ENCODE measurements at regions not wholly inside any gene's neighbourhood (a gene's known extent, or its start where the extent isn't known, plus 50 kb on each side); places are given as distances from the start of the nearest gene placed in this dataset.
A peak's percentile ranks its signal among the peaks of the same experiment; 100 is the strongest.
"Not testable (repeated sequence)": the region's sequence is repeated elsewhere in the genome, so short reads cannot be mapped to it uniquely, and the experiment has no call there.

DNA sequence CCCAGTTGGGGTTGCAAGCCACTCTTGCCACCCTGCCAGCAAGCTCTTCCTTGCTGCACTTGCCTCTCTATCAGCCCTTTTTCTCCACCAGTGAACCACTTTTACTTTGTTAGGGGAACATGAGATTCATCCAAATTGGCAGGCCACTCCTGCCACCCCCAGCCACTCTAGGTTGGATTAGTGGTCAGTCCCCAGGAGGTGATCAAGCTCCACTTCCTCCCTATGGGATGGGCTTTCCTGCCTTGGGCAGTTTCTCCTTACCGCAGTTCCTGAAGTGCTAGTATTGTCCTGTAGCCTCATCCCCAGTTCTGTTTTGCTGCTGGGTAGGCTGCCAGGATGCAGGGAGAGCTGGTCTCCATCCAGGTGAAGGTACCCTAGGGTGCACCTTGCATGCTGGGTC is 104.5 kb downstream of the ALG10 start:
- ATAC-seq (no peak), DNase-seq (ENCODE audit: low spot score) (no peak)
- peak overlapping the region; percentile 80 for H3K4me3 Mint-ChIP-seq
- peaks cover 5 to 26% of the 10 kb centered on the region in 2 donors for H3K27me3 Mint-ChIP-seq
- peaks cover 12 to 15% of the 10 kb centered on the region in 2 donors for H3K4me1 Mint-ChIP-seq (ENCODE audit: low read depth in 2 of 2)
- peaks cover 5% of the 10 kb centered on the region for H3K36me3 Mint-ChIP-seq
- H3K9me3 Mint-ChIP-seq = peaks cover 4% of the 10 kb centered on the region
- H3K27ac Mint-ChIP-seq = peak overlapping the region; percentile 64 to 79

DNA sequence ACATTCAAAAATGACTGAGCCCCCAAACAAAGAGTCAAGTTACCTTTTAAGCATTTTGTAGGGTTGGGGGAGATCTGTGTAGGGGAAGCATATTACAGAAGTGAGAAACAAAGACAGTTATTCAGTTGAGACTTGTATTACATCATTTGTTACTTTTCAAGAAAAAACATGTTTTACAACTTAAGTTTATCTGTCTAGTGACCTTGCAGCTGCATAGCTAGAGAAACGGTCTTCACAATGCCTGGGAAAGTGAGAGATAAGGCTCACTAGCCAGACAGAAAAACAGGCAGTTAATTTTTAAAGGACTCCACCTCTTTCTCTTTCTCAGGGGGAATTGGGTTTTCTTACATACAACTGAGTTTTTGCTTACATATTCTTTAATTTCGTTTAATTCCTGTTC is 105.1 kb downstream of the ALG10 start:
- peaks cover 5 to 26% of the 10 kb centered on the region in 2 donors for H3K27me3 Mint-ChIP-seq
- not testable (repeated sequence) for H3K4me3 Mint-ChIP-seq; ATAC-seq; H3K36me3 Mint-ChIP-seq; H3K9me3 Mint-ChIP-seq; DNase-seq (ENCODE audit: low spot score)
- peak overlapping the region in 1 of 2 donors; percentile 24 for H3K27ac Mint-ChIP-seq
- H3K4me1 Mint-ChIP-seq (ENCODE audit: low read depth in 2 of 2) = peaks cover 12 to 15% of the 10 kb centered on the region in 2 donors

DNA sequence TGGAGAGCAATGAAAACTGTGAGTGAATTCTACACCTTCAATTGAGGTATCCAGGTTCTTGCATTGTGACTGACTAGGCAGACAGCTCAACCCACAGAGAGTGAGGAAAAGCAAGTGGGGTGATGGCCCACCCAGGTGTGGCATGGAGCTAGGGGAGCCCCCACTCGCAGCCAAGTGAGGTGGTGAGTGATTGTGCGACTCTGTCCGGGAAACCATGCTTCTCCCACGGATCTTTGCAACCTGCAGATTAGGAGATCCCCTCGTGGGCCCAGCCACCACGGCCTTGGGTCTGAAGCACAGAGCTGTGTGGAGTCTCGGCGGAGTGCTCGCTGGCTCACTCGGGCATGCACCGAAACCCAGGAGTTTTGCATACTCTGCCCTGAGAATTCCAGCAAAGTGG is 120.1 kb downstream of the ALG10 start:
- no peaks in the 10 kb centered on the region for H3K4me1 Mint-ChIP-seq (ENCODE audit: low read depth in 2 of 2)
- no peak for ATAC-seq

DNA sequence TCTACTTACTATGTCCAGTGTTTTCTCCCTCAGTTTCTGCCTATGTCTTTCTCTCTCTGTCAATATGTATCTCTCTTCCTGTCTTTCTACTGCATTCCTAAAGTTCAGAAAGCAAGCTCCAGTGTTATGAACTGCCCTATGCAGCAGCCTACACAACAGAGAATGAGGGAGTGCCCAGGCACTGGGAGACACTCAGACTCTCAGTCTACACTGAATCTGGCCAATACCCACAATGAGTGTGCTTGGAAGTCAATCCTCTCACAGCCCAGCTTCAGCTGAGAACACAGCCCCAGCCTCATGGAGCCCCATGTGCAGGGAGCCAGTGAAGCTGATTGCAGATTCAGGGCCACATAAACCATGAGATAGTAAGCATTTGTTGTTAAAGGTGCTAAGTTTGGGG is 128.7 kb downstream of the ALG10 start:
- Mint-ChIP-seq H3K36me3 (no peaks in the 10 kb centered on the region), H3K27ac (no peak overlapping the region), H3K27me3 (peaks cover 0 to 4% of the 10 kb centered on the region in 2 donors), H3K4me3 (no peak overlapping the region), H3K4me1 (ENCODE audit: low read depth in 2 of 2) (no peaks in the 10 kb centered on the region), H3K9me3 (no peaks in the 10 kb centered on the region)
- no peak for DNase-seq (ENCODE audit: low spot score)
- ATAC-seq = peak; percentile 20 to 48

More for the DNA sequence above, 120.1 kb downstream of the ALG10 start:
- H3K27me3 Mint-ChIP-seq = peaks cover 4 to 15% of the 10 kb centered on the region in 2 donors
- H3K36me3 Mint-ChIP-seq = no peaks in the 10 kb centered on the region
- DNase-seq (ENCODE audit: low spot score) = no peak
- no peak overlapping the region for H3K4me3 Mint-ChIP-seq
- H3K9me3 Mint-ChIP-seq = no peaks in the 10 kb centered on the region
- H3K27ac Mint-ChIP-seq = no peak overlapping the region

- ATAC-seq (peak in 1 of 2 donors; percentile 28), DNase-seq (ENCODE audit: low spot score) (no peak)
- H3K4me1 Mint-ChIP-seq (ENCODE audit: low read depth in 2 of 2) = no peaks in the 10 kb centered on the region
- H3K27me3 Mint-ChIP-seq = peaks cover 0 to 8% of the 10 kb centered on the region in 2 donors
- no peak overlapping the region for H3K27ac Mint-ChIP-seq
- no peaks in the 10 kb centered on the region for H3K36me3 Mint-ChIP-seq
- no peaks in the 10 kb centered on the region for H3K9me3 Mint-ChIP-seq
- H3K4me3 Mint-ChIP-seq = no peak overlapping the region
Measured at GRCh38 chr12:34163443-34163842, 141.1 kb downstream of the ALG10 start.

DNA sequence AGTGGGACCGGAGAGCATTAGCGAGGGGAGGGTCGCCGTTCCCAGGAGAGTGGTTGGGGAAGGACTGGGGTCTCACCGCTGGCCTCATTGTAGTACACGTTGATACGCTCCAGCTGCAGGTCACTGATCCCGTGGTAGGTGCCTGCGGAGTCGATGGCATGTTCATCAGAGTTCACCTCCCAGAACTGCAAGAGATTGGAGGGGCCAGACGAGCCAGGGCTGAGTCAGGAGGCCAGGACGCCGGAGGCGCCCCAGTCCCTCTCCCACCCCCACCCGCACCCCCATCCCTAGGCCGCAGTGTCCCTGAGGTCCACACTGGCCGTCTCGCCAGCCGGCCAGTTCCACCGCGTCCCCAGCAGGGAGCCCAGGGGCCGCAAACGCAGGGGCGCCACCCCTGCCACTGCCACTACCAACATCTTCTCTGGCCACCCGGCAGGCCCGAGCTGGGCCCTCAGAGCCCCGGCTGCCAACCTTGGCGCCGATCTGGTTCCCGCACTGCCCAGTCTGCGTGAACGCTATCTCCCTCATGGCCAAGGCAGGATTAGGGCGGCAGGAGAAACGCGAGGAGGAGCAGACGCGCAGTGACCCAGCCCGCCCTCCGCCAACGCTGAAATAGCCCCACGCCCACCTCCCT is 144.2 kb downstream of the ALG10 start:
- Mint-ChIP-seq H3K4me1 (ENCODE audit: low read depth in 2 of 2) (no peaks in the 10 kb centered on the region), H3K36me3 (no peaks in the 10 kb centered on the region), H3K27me3 (no peaks in the 10 kb centered on the region), H3K27ac (no peak overlapping the region), H3K4me3 (no peak overlapping the region), H3K9me3 (no peaks in the 10 kb centered on the region)
- ATAC-seq (no peak), DNase-seq (ENCODE audit: low spot score) (no peak)

DNA sequence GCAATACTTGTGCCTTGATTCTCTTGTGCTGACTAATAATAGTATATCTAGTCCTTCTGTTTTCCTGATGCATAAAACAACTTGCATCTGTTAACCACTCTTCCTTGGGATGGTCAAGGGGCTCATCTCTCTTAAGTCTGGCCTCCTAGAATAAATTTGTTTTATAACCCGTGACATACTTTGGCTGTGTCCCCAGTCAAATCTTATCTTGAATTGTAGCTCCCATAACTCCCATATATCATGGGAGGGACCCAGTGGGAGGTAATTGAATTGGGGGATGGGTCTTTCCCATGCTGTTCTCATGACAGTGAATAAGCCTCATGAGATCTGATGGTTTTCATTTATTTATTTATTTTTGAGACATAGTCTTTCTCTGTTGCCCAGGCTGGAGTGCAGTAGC is 146.2 kb downstream of the ALG10 start:
- not testable (repeated sequence) for H3K4me1 Mint-ChIP-seq (ENCODE audit: low read depth in 2 of 2); H3K36me3 Mint-ChIP-seq; DNase-seq (ENCODE audit: low spot score); H3K4me3 Mint-ChIP-seq; ATAC-seq; H3K9me3 Mint-ChIP-seq; H3K27me3 Mint-ChIP-seq; H3K27ac Mint-ChIP-seq

DNA sequence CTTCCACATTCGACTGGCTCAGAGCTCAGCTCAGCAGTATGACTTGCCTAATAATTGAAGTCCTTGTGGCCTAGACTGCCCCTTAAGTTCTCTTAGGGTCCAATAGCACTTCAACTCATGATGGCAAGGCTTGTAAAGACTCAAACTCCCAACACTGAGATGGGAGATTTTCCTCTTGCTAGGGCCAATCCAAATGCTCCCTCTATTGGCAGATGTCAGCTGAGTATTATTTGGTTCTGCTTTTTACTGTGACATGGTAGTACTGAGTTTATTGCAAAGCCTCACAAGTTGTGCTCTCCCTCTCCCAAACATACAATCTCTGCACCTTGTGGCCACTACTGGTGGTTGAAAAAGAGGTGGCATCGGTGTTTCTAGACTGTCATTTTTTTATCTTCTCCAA is 164.2 kb downstream of the ALG10 start:
- H3K27me3 Mint-ChIP-seq = peaks cover 0 to 23% of the 10 kb centered on the region in 2 donors
- no peaks in the 10 kb centered on the region for H3K4me1 Mint-ChIP-seq (ENCODE audit: low read depth in 2 of 2)
- H3K36me3 Mint-ChIP-seq = no peaks in the 10 kb centered on the region
- ATAC-seq = no peak
- H3K9me3 Mint-ChIP-seq = no peaks in the 10 kb centered on the region
- H3K4me3 Mint-ChIP-seq = no peak overlapping the region
- DNase-seq (ENCODE audit: low spot score) = no peak
- no peak overlapping the region for H3K27ac Mint-ChIP-seq

- Mint-ChIP-seq H3K27ac (no peak overlapping the region), H3K27me3 (peaks cover 3 to 14% of the 10 kb centered on the region in 2 donors)
- ATAC-seq = no peak
Measured at GRCh38 chr12:34188974-34189373, 166.7 kb downstream of the ALG10 start.

DNA sequence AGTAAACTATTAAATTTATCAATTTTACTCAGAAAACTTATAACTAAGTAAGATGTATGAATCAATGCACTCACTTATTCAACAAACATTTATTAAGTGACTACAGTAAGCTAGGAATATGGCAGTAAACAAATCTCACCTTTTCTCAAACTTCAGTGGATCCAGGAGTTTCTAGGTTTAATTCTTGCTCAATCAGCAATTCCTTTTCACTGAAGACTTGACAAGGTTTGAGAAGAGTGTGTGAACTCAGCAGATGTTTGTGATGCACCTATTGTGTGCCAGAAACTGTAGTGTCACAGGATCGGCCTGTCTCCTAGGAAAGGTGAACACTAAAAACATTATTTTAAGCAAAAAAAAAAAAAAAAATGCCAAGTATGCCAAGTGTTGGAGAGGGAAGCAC is 167.8 kb downstream of the ALG10 start:
- Mint-ChIP-seq H3K9me3 (no peaks in the 10 kb centered on the region), H3K27me3 (peaks cover 6 to 12% of the 10 kb centered on the region in 2 donors), H3K4me3 (no peak overlapping the region), H3K4me1 (ENCODE audit: low read depth in 2 of 2) (no peaks in the 10 kb centered on the region), H3K36me3 (no peaks in the 10 kb centered on the region), H3K27ac (no peak overlapping the region)
- no peak for ATAC-seq
- DNase-seq (ENCODE audit: low spot score) = no peak

More at GRCh38 chr12:34188974-34189373, 166.7 kb downstream of the ALG10 start:
- H3K4me1 Mint-ChIP-seq (ENCODE audit: low read depth in 2 of 2) = no peaks in the 10 kb centered on the region
- no peaks in the 10 kb centered on the region for H3K36me3 Mint-ChIP-seq
- H3K9me3 Mint-ChIP-seq = no peaks in the 10 kb centered on the region
- no peak overlapping the region for H3K4me3 Mint-ChIP-seq
- no peak for DNase-seq (ENCODE audit: low spot score)

DNA sequence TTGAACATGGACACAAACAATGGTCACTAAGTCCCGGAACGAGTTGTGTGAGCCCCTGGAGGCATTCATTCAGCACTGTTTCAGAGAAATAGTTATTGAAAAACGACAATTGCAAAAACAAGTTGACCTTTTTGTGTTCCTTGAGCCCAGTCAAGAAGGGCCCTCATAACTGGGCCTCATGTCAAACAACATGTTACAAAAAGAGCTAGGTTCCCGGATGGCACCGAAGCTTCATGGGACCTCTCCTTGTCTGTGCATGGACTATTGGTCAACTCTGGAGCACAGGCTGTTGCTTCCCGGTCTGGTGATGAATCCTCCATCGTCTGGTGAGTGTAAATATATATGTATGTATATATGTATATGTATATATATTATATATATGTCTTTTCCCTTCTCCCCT is 176.6 kb downstream of the ALG10 start:
- Mint-ChIP-seq H3K27me3 (peaks cover 5 to 16% of the 10 kb centered on the region in 2 donors), H3K27ac (no peak overlapping the region), H3K9me3 (no peaks in the 10 kb centered on the region), H3K36me3 (no peaks in the 10 kb centered on the region), H3K4me1 (ENCODE audit: low read depth in 2 of 2) (no peaks in the 10 kb centered on the region), H3K4me3 (no peak overlapping the region)
- DNase-seq (ENCODE audit: low spot score) (no peak), ATAC-seq (no peak)

- DNase-seq (ENCODE audit: low spot score) (no peak), ATAC-seq (peak in 1 of 2 donors; percentile 16)
- no peaks in the 10 kb centered on the region for H3K9me3 Mint-ChIP-seq
- no peak overlapping the region for H3K27ac Mint-ChIP-seq
- H3K4me1 Mint-ChIP-seq (ENCODE audit: low read depth in 2 of 2) = peaks cover 0 to 3% of the 10 kb centered on the region in 2 donors
- no peaks in the 10 kb centered on the region for H3K36me3 Mint-ChIP-seq
- no peaks in the 10 kb centered on the region for H3K27me3 Mint-ChIP-seq
- no peak overlapping the region for H3K4me3 Mint-ChIP-seq
Measured at GRCh38 chr12:34203866-34204620, 181.7 kb downstream of the ALG10 start.

- Mint-ChIP-seq H3K27ac (no peak overlapping the region), H3K4me1 (ENCODE audit: low read depth in 2 of 2) (peaks cover 0 to 3% of the 10 kb centered on the region in 2 donors), H3K4me3 (no peak overlapping the region), H3K36me3 (no peaks in the 10 kb centered on the region), H3K9me3 (no peaks in the 10 kb centered on the region), H3K27me3 (no peaks in the 10 kb centered on the region)
- ATAC-seq = no peak
- DNase-seq (ENCODE audit: low spot score) = no peak
Measured at GRCh38 chr12:34204830-34205285, 182.6 kb downstream of the ALG10 start.

DNA sequence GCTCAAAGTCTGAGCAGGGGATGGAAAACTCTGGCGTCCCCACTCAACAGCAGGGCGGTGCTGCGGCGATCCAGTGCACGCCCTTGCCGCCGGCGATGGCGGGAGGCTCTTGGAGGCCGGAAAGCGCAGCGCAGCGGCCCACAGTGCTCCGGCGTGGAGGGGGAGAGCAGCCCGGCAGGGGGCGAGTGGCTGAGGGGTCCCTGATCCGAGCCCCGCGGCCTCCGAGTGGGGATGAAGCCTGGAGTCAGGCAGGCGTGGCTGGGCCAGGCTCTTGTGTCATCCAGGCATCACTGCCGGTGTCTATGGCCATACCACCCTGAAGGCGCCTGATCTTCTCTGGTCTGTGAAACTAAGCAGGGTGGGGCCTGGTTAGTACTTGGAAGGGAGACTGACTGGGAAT is 183.1 kb downstream of the ALG10 start:
- H3K27me3 Mint-ChIP-seq = no peaks in the 10 kb centered on the region
- no peaks in the 10 kb centered on the region for H3K9me3 Mint-ChIP-seq
- H3K27ac Mint-ChIP-seq = no peak overlapping the region
- ATAC-seq (no peak), DNase-seq (ENCODE audit: low spot score) (no peak)
- no peaks in the 10 kb centered on the region for H3K36me3 Mint-ChIP-seq
- no peak overlapping the region for H3K4me3 Mint-ChIP-seq
- peaks cover 0 to 3% of the 10 kb centered on the region in 2 donors for H3K4me1 Mint-ChIP-seq (ENCODE audit: low read depth in 2 of 2)
